HG02885 (cell line): ENCODE measurements at regions not wholly inside any gene's neighbourhood (a gene's known extent, or its start where the extent isn't known, plus 50 kb on each side); places are given as distances from the start of the nearest gene placed in this dataset.
"Not testable (repeated sequence)": the region's sequence is repeated elsewhere in the genome, so short reads cannot be mapped to it uniquely, and the experiment has no call there.

Experiments
- ATAC-seq: cut with Tn5 transposase; IDR thresholded peaks from one replicate; pipeline ENCODE4 v1.9.1; 2021; ENCODE audit warnings: mild to moderate bottlenecking; ENCODE audit not compliant: unreplicated experiment, poor library complexity

GRCh38 chr11:97751952-97752351 lies 1268.8 kb upstream of the CNTN5 start:
- ATAC-seq, result no peak

GRCh38 chr11:97754976-97755375 lies 1265.8 kb upstream of the CNTN5 start:
- no peak for ATAC-seq

GRCh38 chr11:97756571-97757335 lies 1264.0 kb upstream of the CNTN5 start:
- no peak for ATAC-seq

GRCh38 chr11:97761175-97761574 lies 1259.6 kb upstream of the CNTN5 start:
- no peak for ATAC-seq

- no peak for ATAC-seq
These were observed 1256.6 kb upstream of the CNTN5 start for GRCh38 chr11:97764193-97764592.

- ATAC-seq, result no peak
These were observed 1256.1 kb upstream of the CNTN5 start for GRCh38 chr11:97764605-97765004.

GRCh38 chr11:97770570-97770969 lies 1250.2 kb upstream of the CNTN5 start:
- no peak for ATAC-seq

GRCh38 chr11:97772705-97773104 lies 1248.0 kb upstream of the CNTN5 start:
- no peak for ATAC-seq

GRCh38 chr11:97784388-97784787 lies 1236.4 kb upstream of the CNTN5 start:
- not testable (repeated sequence) for ATAC-seq

- ATAC-seq, result no peak
These were observed 1233.8 kb upstream of the CNTN5 start for GRCh38 chr11:97786961-97787360.

- ATAC-seq, result no peak
These were observed 1225.9 kb upstream of the CNTN5 start for GRCh38 chr11:97794876-97795275.

- ATAC-seq, result no peak
These were observed 1219.9 kb upstream of the CNTN5 start for GRCh38 chr11:97800891-97801290.

GRCh38 chr11:97814325-97814959 lies 1206.3 kb upstream of the CNTN5 start:
- no peak for ATAC-seq

- ATAC-seq, result no peak
These were observed 1205.1 kb upstream of the CNTN5 start for GRCh38 chr11:97815667-97816066.

GRCh38 chr11:97832451-97832850 lies 1188.3 kb upstream of the CNTN5 start:
- no peak for ATAC-seq

- no peak for ATAC-seq
These were observed 1187.3 kb upstream of the CNTN5 start for GRCh38 chr11:97833412-97833811.

GRCh38 chr11:97844016-97844415 lies 1176.7 kb upstream of the CNTN5 start:
- no peak for ATAC-seq

GRCh38 chr11:97847730-97848129 lies 1173.0 kb upstream of the CNTN5 start:
- no peak for ATAC-seq

- ATAC-seq, result no peak
These were observed 1170.0 kb upstream of the CNTN5 start for GRCh38 chr11:97850701-97851100.

GRCh38 chr11:97854357-97854756 lies 1166.4 kb upstream of the CNTN5 start:
- no peak for ATAC-seq

- no peak for ATAC-seq
These were observed 1165.9 kb upstream of the CNTN5 start for GRCh38 chr11:97854877-97855276.

GRCh38 chr11:97856666-97857065 lies 1164.1 kb upstream of the CNTN5 start:
- ATAC-seq, result no peak
